Psoas muscle (tissue), 7 donors: ENCODE measurements at regions not wholly inside any gene's neighbourhood (a gene's known extent, or its start where the extent isn't known, plus 50 kb on each side); places are given as distances from the start of the nearest gene placed in this dataset.

Source experiments
- ATAC-seq, 4 donors: fragments of 200-7000 bp; cut with Tn5 transposase; one replicate each; pipeline ENCODE4 v1.9.1; 2020; ENCODE audit warnings: moderate library complexity in 3 of 4, mild to moderate bottlenecking in 2 of 4
- DNase-seq, 2 donors: peaks; one replicate each; pipeline ENCODE4 v3.0.0-alpha.2; 2020
- H3K27ac ChIP-seq: fragments of 200-600 bp; one replicate; pipeline ENCODE4 v1.8.0; 2022
- H3K27me3 ChIP-seq, 3 donors: fragments of 200-600 bp in 1 of 3; one replicate each; pipeline versions ENCODE4 v1.6.1 to v1.8.0; 2013 to 2022; ENCODE audit warnings: low read length in 2 of 3, mild to moderate bottlenecking in 2 of 3, moderate library complexity in 1 of 3; ENCODE audit not compliant: insufficient read depth in 3 of 3
- H3K36me3 ChIP-seq, 2 donors: fragments of 200-600 bp in 1 of 2; one replicate each; pipeline versions ENCODE4 v1.6.1 to v1.8.0; 2013 to 2022; ENCODE audit warnings: low read depth in 1 of 2, mild to moderate bottlenecking in 1 of 2, moderate library complexity in 1 of 2; ENCODE audit not compliant: insufficient read depth in 1 of 2
- H3K4me1 ChIP-seq: fragments of 200-600 bp; one replicate; pipeline ENCODE4 v1.8.0; 2022
- H3K4me3 ChIP-seq: fragments of 200-600 bp; one replicate; pipeline ENCODE4 v1.8.0; 2022; ENCODE audit warnings: mild to moderate bottlenecking
- H3K9me3 ChIP-seq: fragments of 200-600 bp; one replicate; pipeline ENCODE4 v1.8.0; 2022
- CTCF ChIP-seq: fragments of 200-600 bp; IDR thresholded peaks from one replicate; pipeline ENCODE4 v1.8.0; 2022; ENCODE audit warnings: antibody characterized with exemption
- WGBS, 3 donors: extraction: QIAGEN DNeasy Blood & Tissue Kit; methylation state at CpG; one replicate each; pipeline versions ENCODE4 v1.1.6 to v1.1.7; 2013; 5-methylcytosine and 5-hydroxymethylcytosine counted together
- intact Hi-C, 2 donors: fragments of 100-400 bp; cut with DNase I; formaldehyde crosslinking; loops; one replicate each; pipeline versions ENCODE4 v1.11.0 to v1.14.2; 2022
- donor health status: healthy with polysubstance abuse.
- donor health status: DM: no; HTN: no; CAD: no; lungs with moderate emphysema.
- donor health status: Bipolar disorder and iron deficiency.
- donor health status: healthy.
- donor health status: DM: yes; HTN: yes; CAD: no.
- donor health status: DM: no; HTN: no; CAD: no.
- donor health status: DM: yes; HTN: yes; CAD: no.

- no peak for DNase-seq
Observed at GRCh38 chr5:4551034-4551433, 589.1 kb upstream of the ADAMTS16 start.

GRCh38 chr5:4553130-4553529, 587.0 kb upstream of the ADAMTS16 start:
- no peak for ATAC-seq
- Histone ChIP-seq H3K9me3 (no peaks in the 10 kb centered on the region), H3K27me3 (no peaks in the 10 kb centered on the region), H3K36me3 (no peaks in the 10 kb centered on the region), H3K4me3 (no peak overlapping the region), H3K4me1 (no peaks in the 10 kb centered on the region), H3K27ac (no peak overlapping the region)
- no peak for TF ChIP-seq CTCF
- intact Hi-C loops, result no loop called here
- DNase-seq, result no peak

More at GRCh38 chr5:4551034-4551433, 589.1 kb upstream of the ADAMTS16 start:
- Histone ChIP-seq H3K36me3 (no peaks in the 10 kb centered on the region), H3K9me3 (no peaks in the 10 kb centered on the region), H3K4me1 (no peaks in the 10 kb centered on the region), H3K27ac (no peak overlapping the region), H3K4me3 (no peak overlapping the region), H3K27me3 (no peaks in the 10 kb centered on the region)
- intact Hi-C loops, result no loop called here
- no peak for TF ChIP-seq CTCF
- ATAC-seq, result no peak
- 43 to 50% (median 46%) methylated on average over 3 of the region's 3 CpGs for WGBS, 3 donors

GRCh38 chr5:4553978-4554377, 586.2 kb upstream of the ADAMTS16 start:
- intact Hi-C loops, result no loop called here
- Histone ChIP-seq H3K27ac (no peak overlapping the region), H3K4me3 (no peak overlapping the region), H3K9me3 (no peaks in the 10 kb centered on the region), H3K36me3 (no peaks in the 10 kb centered on the region), H3K27me3 (no peaks in the 10 kb centered on the region), H3K4me1 (no peaks in the 10 kb centered on the region)
- DNase-seq, result no peak
- ATAC-seq, result no peak
- no peak for TF ChIP-seq CTCF
- WGBS, 3 donors, result 20 to 28% (median 26%) methylated on average over 6 of the region's 6 CpGs

GRCh38 chr5:4555725-4556285, 584.3 kb upstream of the ADAMTS16 start:
- Histone ChIP-seq H3K27me3 (no peaks in the 10 kb centered on the region), H3K4me3 (no peak overlapping the region), H3K4me1 (no peaks in the 10 kb centered on the region), H3K9me3 (peaks cover 5% of the 10 kb centered on the region), H3K27ac (no peak overlapping the region), H3K36me3 (no peaks in the 10 kb centered on the region)
- no peak for DNase-seq
- ATAC-seq, result no peak
- intact Hi-C loops, result no loop called here
- no peak for TF ChIP-seq CTCF
- 90 to 92% (median 92%) methylated on average over 13 of the region's 13 CpGs for WGBS, 3 donors

- H3K27me3 ChIP-seq, result no peaks in the 10 kb centered on the region
- no peak overlapping the region for H3K27ac ChIP-seq
- ATAC-seq, result no peak
- no peaks in the 10 kb centered on the region for H3K4me1 ChIP-seq
- DNase-seq, result no peak
- intact Hi-C loops, result no loop called here
- H3K4me3 ChIP-seq, result no peak overlapping the region
- 67 to 81% (median 73%) methylated on average over 4 of the region's 4 CpGs for WGBS, 3 donors
- no peak for TF ChIP-seq CTCF
- peaks cover 5% of the 10 kb centered on the region for H3K9me3 ChIP-seq
- H3K36me3 ChIP-seq, result no peaks in the 10 kb centered on the region
Observed at GRCh38 chr5:4561403-4561802, 578.7 kb upstream of the ADAMTS16 start.
